Gastrocnemius medialis (tissue), 4 donors: ENCODE measurements at regions not wholly inside any gene's neighbourhood (a gene's known extent, or its start where the extent isn't known, plus 50 kb on each side); places are given as distances from the start of the nearest gene placed in this dataset.

Experiments used
- CTCF ChIP-seq, 5 experiments: fragments of 450-650 bp in 3 of 5; fragments of 200-600 bp in 2 of 5; sonication (generic) in 2 of 5; IDR thresholded peaks in 4 of 5; conservative IDR thresholded peaks in 1 of 5; 1 replicate in 4 of 5; 2 replicates in 1 of 5; pipeline ENCODE4 v1.5.1; 2016 to 2019; ENCODE audit warnings: antibody characterized with exemption in 5 of 5, mild to moderate bottlenecking in 3 of 5, moderate library complexity in 3 of 5
- POLR2A ChIP-seq, 2 donors: fragments of 450-650 bp; IDR thresholded peaks; one replicate each; pipeline ENCODE4 v1.6.1; 2017; ENCODE audit warnings: antibody characterized with exemption in 2 of 2, mild to moderate bottlenecking in 2 of 2, moderate library complexity in 2 of 2

- TF ChIP-seq CTCF (IDR thresholded peaks at IDR 0.05 in 4 of 5, conservative IDR thresholded peaks at IDR 0.05 in 1 of 5) (no peak), POLR2A (IDR thresholded peaks at IDR 0.05) (no peak)
Observed at GRCh38 chr13:58882516-58882915, 1251.0 kb downstream of the PCDH17 start.
